Left cardiac atrium (tissue), 4 donors: ENCODE measurements at regions not wholly inside any gene's neighbourhood (a gene's known extent, or its start where the extent isn't known, plus 50 kb on each side); places are given as distances from the start of the nearest gene placed in this dataset.
"Not testable (repeated sequence)": the region's sequence is repeated elsewhere in the genome, so short reads cannot be mapped to it uniquely, and the experiment has no call there.

Source experiments
- ATAC-seq, 2 donors: fragments of 200-7000 bp; cut with Tn5 transposase; one replicate each; pipeline ENCODE4 v1.9.1; 2020; ENCODE audit warnings: mild to moderate bottlenecking in 2 of 2, moderate library complexity in 2 of 2
- DNase-seq: peaks from one replicate; pipeline ENCODE4 v3.0.0-alpha.2; 2020
- intact Hi-C, 2 donors: fragments of 100-400 bp; cut with DNase I; formaldehyde crosslinking; loops; one replicate each; pipeline versions ENCODE4 v1.14.1 to v1.15.1; 2022 to 2023
- donor health status: DM: no; HTN: yes; CAD: no.
- donor health status: DM: no; HTN: yes; CAD: no; lungs with severe emphysema.
- donor health status: DM: yes; HTN: yes; CAD: no.
- donor health status: Dilated cardiomyopathy.

- intact Hi-C loops, DNase-seq, ATAC-seq: not testable (repeated sequence)
These were observed 132.5 kb downstream of the DSEL start for GRCh38 chr18:67384057-67384456.

- no peak for ATAC-seq
- DNase-seq = no peak
These were observed 134.8 kb downstream of the DSEL start for GRCh38 chr18:67381608-67382150.

DNA sequence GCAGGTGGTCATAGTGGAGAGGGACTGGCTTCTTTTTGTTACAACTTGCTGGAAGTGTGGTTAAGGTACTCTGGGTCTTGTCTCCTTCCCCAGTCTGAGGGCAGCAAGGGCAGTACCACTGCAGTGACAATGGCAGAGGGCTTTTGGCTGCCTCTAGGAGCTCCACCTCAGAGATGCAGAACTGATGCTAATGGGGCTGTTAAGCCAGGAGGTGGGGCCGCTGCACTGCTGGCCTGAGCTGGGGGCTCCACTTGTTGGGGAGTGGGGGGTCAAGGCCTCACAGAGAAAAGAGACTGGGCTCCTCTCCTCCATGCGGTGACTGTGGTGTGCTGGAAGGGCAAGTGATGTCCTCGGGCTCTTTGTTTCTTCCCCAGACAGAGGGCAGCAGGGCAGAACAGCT, 135.7 kb downstream of the DSEL start:
- DNase-seq (no peak), ATAC-seq (no peak)
- intact Hi-C loops = no loop called here

More at GRCh38 chr18:67381608-67382150, 134.8 kb downstream of the DSEL start:
- intact Hi-C loops = no loop called here

GRCh38 chr18:67379981-67380380, 136.5 kb downstream of the DSEL start:
- ATAC-seq = no peak
- DNase-seq = no peak
- intact Hi-C loops = no loop called here

GRCh38 chr18:67376372-67376771, 140.1 kb downstream of the DSEL start:
- intact Hi-C loops = no loop called here
- DNase-seq = no peak

GRCh38 chr18:67373636-67374035, 142.9 kb downstream of the DSEL start:
- ATAC-seq (no peak), DNase-seq (no peak)
- intact Hi-C loops = no loop called here

More at GRCh38 chr18:67376372-67376771, 140.1 kb downstream of the DSEL start:
- no peak for ATAC-seq

GRCh38 chr18:67367540-67367939, 149.0 kb downstream of the DSEL start:
- DNase-seq (no peak), ATAC-seq (no peak)
- intact Hi-C loops = no loop called here

GRCh38 chr18:67363694-67364093, 152.8 kb downstream of the DSEL start:
- ATAC-seq = no peak

GRCh38 chr18:67362906-67363305, 153.6 kb downstream of the DSEL start:
- intact Hi-C loops = no loop called here
- DNase-seq (no peak), ATAC-seq (no peak)

More at GRCh38 chr18:67363694-67364093, 152.8 kb downstream of the DSEL start:
- intact Hi-C loops = no loop called here
- no peak for DNase-seq

- peak; percentile 49 for DNase-seq
- intact Hi-C loops = no loop called here
These were observed 156.4 kb downstream of the DSEL start for GRCh38 chr18:67359873-67360838.

GRCh38 chr18:67358947-67359346, 157.6 kb downstream of the DSEL start:
- no peak for DNase-seq
- intact Hi-C loops = no loop called here
- ATAC-seq = no peak

More at GRCh38 chr18:67359873-67360838, 156.4 kb downstream of the DSEL start:
- peak; percentile 81 to 99 for ATAC-seq

- DNase-seq (no peak), ATAC-seq (no peak)
- intact Hi-C loops = no loop called here
These were observed 161.8 kb downstream of the DSEL start for GRCh38 chr18:67354692-67355091.

DNA sequence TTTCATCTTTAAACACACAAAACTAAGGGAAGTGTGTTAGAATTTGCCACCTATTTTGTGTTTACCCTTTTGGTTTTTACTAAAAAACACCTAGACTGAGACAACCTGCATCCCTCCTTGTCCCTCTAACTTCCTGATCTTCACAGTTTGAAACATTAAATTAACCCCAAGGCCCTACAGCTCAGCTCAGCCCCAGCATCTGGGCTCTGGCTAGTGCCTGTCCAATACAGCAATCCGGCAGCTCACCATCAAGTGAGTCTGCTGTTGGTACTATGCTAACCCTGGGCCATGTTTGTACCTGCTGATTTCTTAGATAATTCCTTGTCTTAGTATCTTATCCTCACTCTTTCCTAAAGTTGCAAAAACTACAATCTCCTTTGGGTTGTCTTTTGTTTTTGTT, 162.4 kb downstream of the DSEL start:
- intact Hi-C loops = no loop called here
- DNase-seq (no peak), ATAC-seq (no peak)

- no peak for DNase-seq
- intact Hi-C loops = no loop called here
- ATAC-seq = no peak
These were observed 169.1 kb downstream of the DSEL start for GRCh38 chr18:67347438-67347837.

DNA sequence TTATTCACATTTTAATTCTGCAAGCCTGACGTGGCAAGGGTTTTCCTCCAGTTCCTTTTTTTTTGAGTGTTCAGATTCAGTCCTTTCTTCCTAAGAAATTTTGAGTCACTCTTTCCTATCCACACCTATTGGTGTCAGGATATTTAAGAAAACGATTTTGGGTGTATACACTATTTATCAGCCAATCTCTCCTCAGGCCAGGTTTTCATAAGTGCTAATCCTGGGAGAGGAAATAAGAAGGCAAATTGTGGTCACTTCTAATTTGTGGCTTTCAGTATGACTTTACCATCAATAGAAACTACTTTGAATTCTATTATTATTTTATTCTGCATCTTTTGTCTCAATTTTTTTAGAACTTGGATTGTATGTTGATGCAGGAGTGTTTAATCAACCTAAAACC, 174.4 kb downstream of the DSEL start:
- DNase-seq = no peak
- no peak for ATAC-seq
- intact Hi-C loops = no loop called here

DNA sequence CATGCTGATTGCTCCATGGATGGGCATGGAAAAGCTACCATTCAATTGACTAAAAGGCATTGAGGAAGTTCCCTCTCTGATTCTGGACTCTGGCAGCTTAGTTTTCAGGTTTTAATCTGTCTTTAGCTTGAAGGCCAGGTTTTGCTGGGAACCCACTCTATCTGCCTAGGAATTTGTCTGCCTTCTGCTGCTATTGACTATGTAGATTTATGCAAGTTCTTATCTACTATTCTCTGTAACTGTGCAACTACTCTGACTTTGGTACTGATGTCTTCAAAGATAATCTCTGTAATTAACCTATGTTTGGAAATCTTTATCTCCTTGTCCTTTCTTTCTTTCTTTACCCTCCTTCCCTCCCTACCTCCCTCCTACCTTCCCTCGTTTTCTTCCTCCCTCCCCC, 178.8 kb downstream of the DSEL start:
- ATAC-seq (no peak), DNase-seq (no peak)
- intact Hi-C loops = no loop called here

DNA sequence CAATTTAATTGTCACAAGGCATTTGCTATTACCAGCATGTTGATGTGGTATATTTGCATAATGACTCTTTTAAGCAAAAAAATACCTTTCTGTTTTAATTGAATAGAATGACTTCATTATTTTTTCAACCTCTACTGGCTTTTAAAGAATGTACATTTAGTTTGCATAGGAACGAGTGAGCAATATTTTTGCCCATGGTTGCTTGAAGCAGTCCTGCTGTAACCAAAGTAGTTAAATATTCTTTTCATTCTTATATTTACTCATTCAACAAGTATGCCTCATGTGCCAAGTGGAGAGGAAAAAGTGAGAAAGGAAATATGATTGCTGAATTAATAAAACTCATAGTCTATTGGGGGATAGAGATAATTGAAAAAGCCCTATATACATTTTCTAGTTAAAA, 184.7 kb downstream of the DSEL start:
- intact Hi-C loops = no loop called here
- ATAC-seq (no peak), DNase-seq (no peak)

DNA sequence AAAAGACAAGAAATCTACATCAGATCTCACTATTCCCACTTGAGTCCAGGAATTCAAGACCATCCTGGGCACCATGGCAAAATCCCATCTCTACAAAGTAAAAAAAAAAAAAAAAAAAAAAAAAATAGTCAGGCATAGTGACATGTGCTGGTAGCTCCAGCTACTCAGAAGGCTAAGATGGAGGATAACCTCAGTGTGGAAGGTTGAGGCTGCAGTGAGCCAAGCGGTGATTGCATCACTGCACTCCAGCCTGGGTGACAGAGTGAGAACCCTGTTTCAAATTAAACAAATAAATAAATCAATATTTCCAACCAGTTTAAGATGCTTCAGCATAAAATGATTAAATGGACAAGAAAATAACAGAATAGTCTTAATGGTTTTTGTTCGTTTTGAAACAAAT, 197.4 kb downstream of the DSEL start:
- ATAC-seq (no peak), DNase-seq (no peak)
- intact Hi-C loops = no loop called here

- intact Hi-C loops = no loop called here
- ATAC-seq (no peak), DNase-seq (no peak)
These were observed 197.9 kb downstream of the DSEL start for GRCh38 chr18:67318651-67319050.

DNA sequence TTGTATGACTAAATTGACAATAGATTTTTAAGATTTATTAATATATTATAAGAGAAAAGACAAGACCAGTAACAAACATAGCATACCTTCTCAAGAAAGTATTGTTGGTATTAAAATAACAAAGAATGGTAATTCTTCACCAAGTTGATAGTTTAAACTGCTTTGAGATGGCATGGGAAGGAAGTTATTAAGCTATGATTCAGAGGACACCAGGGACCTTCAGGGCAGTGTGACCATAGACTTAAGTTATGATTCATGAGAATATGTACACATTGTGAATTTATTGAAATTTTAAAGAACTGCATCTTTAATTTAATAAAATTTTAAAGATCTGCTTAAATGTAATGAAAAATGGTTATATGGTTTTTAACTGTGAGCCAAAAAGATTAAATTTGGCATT, 205.7 kb downstream of the DSEL start:
- ATAC-seq = no peak
- intact Hi-C loops = no loop called here
- DNase-seq = no peak

DNA sequence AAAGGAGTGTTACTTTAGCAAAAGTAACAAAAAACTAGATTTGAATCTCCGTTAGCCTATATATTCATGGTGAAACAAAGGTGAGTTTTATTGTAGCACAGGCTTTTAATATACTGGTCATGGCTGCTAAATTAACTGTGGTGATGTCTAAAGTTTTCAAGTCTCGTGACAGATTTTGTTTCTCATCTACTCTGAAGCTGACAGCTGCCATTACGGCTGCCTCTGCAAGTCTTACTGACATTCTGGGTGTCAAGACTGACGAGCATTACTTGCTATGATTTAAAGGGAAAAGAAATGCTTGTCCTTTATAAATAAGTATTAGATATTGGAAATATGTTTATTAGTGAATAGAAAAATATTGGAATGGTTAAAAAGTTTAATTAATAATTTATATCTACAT, 207.7 kb downstream of the DSEL start:
- intact Hi-C loops = no loop called here
- DNase-seq = no peak
- no peak for ATAC-seq
